ENCODE measurements at regions not wholly inside any gene's neighbourhood (a gene's known extent, or its start where the extent isn't known, plus 50 kb on each side); places are given as distances from the start of the nearest gene placed in this dataset.
A peak's percentile ranks its signal among the peaks of the same experiment; 100 is the strongest.
"Not testable (repeated sequence)": the region's sequence is repeated elsewhere in the genome, so short reads cannot be mapped to it uniquely, and the experiment has no call there.

DNA sequence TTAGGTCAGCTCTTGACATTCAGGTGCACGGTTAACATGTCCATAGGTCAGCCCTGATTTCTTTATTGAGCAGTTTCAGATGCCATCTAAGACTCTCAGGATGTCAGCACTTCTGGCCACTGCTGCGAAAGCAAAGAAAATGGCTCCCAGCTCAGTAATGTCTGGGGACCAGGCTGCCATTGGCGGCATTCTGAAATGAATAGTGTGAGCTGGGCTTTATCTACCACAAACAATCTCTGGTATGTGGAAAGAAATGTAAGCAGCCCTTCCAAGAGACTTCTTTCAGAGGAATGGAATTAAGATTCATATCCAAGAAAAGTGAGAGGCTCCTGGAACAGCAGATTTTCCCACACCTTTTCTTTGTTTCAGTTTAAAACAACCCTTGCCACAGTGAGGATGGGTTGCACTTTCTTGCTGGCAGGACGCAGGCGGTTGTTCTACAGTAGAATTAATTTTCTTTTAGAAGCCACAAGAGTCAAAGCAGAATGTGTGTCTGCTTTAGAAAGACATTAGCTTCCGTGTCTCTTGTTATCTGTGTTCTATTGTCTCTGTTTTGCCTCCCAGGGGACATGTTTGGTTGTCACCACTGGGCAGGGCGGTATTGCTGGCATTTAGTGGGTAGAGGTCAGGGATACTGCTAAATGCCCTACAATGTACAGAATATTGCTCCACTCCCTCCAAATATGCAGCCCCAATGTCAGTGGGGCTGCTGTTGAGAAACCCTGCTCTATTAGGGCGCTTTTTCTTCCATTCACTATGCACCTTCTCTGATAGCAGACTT, 149.9 kb upstream of the ANKH start:
- peak; percentile 19 for DNase-seq (ENCODE audit: low spot score)

- no peak for DNase-seq (ENCODE audit: low spot score)
These were observed 149.2 kb upstream of the ANKH start for GRCh38 chr5:15020736-15021135.

DNA sequence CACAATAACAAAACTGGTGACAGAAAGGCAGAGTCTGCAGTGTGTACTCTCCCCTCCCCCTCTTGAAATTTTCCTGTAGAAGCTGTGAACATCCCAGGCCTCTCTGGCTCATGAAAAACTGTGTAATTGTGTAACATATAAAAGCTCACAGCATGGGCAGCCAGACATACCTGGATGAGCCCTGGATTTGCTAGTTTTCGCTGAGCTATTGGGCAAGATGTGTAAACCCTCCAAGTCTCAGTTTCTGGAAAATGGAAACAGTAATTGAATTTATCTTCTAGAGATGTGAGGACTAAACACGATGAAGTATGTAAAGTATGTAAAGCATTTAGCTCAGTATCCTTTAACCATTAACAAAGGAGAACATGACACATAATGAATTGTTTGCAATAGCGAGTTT, 143.2 kb upstream of the ANKH start:
- DNase-seq (ENCODE audit: low spot score): peak; percentile 69

GRCh38 chr5:15013654-15014463, 142.3 kb upstream of the ANKH start:
- peak; percentile 76 for DNase-seq (ENCODE audit: low spot score)

DNA sequence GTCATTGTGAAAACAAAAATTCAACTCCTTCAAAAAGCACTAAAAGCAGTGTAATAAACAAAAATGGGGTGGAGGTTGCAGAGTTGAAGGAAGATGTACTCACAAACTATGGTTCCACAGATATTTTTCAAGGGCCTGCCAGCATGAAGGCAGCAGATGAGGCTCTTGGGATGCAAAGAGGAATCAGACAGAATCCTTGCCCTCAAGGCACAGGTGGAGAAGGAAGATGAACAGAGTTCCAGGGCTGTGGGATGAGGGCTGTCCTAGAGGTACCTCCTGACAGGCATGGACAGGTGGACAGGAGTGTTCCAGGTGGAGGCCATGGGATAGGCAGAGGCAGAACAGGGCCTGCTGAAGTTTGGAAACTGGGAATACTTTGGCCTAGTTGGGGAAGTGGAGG, 140.5 kb upstream of the ANKH start:
- no peak for DNase-seq (ENCODE audit: low spot score)

- DNase-seq (ENCODE audit: low spot score): no peak
These were observed 139.4 kb upstream of the ANKH start for GRCh38 chr5:15010936-15011335.

GRCh38 chr5:15009420-15009819, 137.8 kb upstream of the ANKH start:
- DNase-seq (ENCODE audit: low spot score): peak; percentile 85

GRCh38 chr5:15008921-15009320, 137.3 kb upstream of the ANKH start:
- DNase-seq (ENCODE audit: low spot score): no peak

GRCh38 chr5:15008476-15008875, 136.9 kb upstream of the ANKH start:
- DNase-seq (ENCODE audit: low spot score): peak; percentile 93

GRCh38 chr5:15007646-15008045, 136.1 kb upstream of the ANKH start:
- no peak for DNase-seq (ENCODE audit: low spot score)

DNA sequence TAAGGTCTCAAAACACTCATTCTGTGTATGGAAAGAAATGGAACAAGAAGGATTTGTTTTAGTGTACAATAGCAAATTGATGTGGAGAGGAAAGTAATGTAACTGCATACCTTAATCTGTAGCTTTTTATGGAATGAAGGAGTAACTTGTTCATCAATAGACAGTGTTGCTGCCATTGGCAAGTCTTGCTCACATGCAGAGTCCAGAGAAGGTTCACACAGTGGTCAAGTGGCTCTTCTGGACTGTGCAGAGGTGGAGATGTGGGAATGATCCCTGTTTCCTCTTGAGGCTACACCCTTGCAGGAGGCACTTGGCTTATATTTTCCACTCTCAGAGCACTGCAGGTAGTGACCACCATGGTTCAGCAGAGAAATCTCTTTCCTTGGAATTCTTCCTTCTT, 132.9 kb upstream of the ANKH start:
- DNase-seq (ENCODE audit: low spot score): no peak

DNA sequence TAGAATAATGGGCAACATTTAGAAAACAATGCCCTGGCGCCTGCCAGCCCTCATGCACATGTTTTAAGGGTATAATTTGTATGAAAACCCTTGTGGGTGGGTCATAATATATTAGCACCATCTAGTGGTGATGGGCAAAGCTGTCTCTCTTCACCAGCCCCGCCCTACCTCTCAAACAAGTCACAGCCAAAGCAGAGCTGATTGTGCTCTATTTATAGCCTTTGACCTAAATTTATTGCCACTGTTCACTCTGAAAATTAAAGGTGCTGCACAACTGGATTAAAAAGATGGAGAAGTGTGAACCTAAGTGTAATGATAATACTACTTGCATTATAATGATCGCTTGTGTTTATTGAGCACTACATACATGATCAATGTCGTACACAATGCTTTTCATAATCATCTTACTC, 131.9 kb upstream of the ANKH start:
- DNase-seq (ENCODE audit: low spot score): peak; percentile 66

DNA sequence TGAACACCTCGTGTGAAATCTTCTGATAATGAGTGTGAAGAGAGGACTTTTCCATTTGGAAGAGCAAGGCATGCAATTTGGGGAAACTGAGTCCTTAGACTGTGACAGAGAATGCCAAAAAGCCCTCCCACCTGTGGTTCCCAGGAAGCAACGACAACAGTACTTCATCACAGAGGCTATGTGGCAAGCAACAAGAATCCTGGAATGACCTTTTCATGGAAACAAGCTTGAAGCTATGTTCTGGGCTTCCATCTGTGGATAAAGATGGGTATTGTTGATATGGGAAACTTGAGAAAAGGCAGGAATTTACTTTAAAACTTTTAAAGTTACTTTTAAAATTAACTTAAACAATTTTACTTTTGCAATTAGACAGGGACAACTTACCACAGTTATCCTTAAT, 131.2 kb upstream of the ANKH start:
- no peak for DNase-seq (ENCODE audit: low spot score)

GRCh38 chr5:15002173-15002572, 130.6 kb upstream of the ANKH start:
- DNase-seq (ENCODE audit: low spot score): no peak

DNA sequence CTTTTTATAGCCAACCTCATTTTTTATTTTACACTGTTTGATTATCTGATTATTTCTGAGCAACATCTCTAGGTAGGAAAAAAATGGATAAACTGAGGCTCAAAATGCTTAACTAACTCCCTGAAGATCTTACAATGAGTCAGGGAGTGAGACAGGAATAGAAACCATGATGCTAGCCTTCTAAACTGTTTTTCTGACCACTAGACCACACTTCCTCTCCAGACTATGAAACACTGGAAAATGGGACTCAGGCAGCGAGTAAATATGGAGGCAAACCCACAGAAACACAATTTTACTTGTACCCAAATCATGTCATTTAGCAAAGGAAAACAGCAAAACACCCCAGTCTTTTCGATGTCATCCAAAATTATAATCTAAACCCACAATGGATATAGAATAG, 129.9 kb upstream of the ANKH start:
- peak; percentile 49 for DNase-seq (ENCODE audit: low spot score)

GRCh38 chr5:14998491-14998890, 126.9 kb upstream of the ANKH start:
- DNase-seq (ENCODE audit: low spot score): no peak

DNA sequence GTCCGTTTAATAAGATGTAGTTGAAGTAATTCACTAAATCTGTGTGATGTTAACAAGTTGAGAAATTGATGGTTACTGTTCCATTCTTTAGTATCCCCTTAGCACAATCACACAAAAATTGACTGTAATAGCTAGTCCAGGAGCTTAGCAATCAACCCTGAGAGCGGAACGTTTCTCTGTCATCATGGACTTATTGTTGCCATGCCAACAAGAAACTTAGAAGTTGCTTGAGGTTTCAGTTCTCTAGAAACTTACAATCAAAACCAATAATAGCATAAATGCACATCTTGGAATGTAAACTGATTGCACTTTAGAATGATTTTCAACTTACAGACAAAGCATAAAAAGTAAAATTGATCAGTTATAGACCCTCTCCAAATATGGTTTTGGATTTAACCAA, 125.4 kb upstream of the ANKH start:
- DNase-seq (ENCODE audit: low spot score): no peak

DNA sequence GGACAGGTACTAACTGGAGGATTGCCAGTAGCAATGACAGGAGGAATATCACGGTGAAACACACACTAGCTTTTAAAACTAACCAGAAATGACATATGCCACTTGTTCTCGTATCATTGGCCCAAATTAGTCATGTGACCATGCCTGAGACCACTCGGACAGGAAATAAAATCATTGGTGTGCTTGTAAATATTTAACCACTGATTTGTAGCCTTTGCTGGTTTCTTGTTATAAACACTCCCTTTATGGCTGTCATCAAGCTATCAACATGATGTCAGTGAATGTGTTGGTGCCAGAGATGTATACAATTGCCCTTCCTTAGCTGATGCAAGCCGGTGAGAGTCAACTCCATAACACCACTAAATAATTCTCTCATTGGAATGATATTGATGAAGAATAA, 123.7 kb upstream of the ANKH start:
- peak; percentile 33 for DNase-seq (ENCODE audit: low spot score)

DNA sequence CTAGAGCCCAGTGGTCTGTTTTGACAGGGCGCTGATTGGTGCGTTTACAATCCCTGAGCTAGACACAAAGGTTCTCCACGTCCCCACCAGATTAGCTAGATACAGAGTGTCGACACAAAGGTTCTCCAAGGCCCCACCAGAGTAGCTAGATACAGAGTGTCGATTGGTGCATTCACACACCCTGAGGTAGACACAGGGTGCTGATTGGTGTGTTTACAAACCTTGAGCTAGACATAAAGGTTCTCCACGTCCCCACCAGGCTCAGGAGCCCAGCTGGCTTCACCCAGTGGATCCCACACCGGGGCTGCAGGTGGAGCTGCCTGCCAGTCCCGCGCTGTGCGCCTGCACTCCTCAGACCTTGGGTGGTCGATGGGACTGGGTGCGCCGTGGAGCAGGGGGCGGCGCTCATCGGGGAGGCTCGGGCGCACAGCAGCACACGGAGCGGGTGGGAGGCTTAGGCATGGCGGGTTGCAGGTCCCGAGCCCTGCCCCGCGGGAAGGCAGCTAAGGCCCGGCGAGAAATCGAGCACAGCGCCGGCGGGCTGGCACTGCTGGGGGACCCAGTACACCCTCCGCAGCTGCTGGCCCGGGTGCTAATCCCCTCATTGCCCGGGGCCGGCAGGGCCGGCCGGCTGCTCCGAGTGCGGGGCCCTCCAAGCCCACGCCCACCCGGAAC, 122.0 kb upstream of the ANKH start:
- not testable (repeated sequence) for DNase-seq (ENCODE audit: low spot score)

- DNase-seq (ENCODE audit: low spot score): not testable (repeated sequence)
These were observed 121.3 kb upstream of the ANKH start for GRCh38 chr5:14992751-14993458.

- DNase-seq (ENCODE audit: low spot score): no peak
These were observed 116.6 kb upstream of the ANKH start for GRCh38 chr5:14988223-14988622.

DNA sequence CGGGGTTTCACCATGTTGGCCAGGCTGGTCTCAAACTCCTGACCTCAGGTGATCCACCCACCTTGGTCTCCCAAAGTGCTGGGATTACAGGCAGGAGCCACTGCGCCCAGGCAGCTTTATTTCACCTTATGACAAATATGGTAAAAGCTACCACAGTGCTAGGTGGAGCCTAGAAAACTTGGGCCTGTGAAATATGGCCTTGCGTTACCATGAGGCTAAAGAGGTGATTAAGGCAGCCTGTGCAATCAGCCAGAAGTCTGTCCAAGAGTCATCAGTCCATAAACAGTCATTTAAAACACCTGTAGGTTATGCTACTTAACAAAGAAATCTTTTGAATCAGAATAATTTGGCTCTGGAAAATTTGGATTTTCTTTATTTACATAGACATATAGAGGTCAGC, 114.8 kb upstream of the ANKH start:
- no peak for DNase-seq (ENCODE audit: low spot score)
